H9 (cell line): ENCODE measurements at regions not wholly inside any gene's neighbourhood (a gene's known extent, or its start where the extent isn't known, plus 50 kb on each side); places are given as distances from the start of the nearest gene placed in this dataset.
A peak's percentile ranks its signal among the peaks of the same experiment; 100 is the strongest.

Experiments used
- DNase-seq: peaks from one replicate; pipeline ENCODE4 v3.0.0-alpha.2; 2017
- H2AFZ ChIP-seq: one replicate; pipeline ENCODE4 v1.6.1; 2013; ENCODE audit warnings: mild to moderate bottlenecking, low read length, control low read depth, moderate library complexity
- H2AK5ac ChIP-seq: 2 replicates; pipeline ENCODE4 v1.6.1; 2013; ENCODE audit warnings: low read length, control low read depth, mixed read lengths; ENCODE audit not compliant: insufficient read length
- H2BK120ac ChIP-seq: one replicate; pipeline ENCODE4 v1.6.1; 2013; ENCODE audit warnings: low read depth, mild to moderate bottlenecking, low read length, control low read depth, inconsistent platforms; ENCODE audit not compliant: poor library complexity, severe bottlenecking
- H2BK12ac ChIP-seq: 2 replicates; pipeline ENCODE4 v1.6.1; 2013; ENCODE audit warnings: low read length, control low read depth, mixed read lengths, low read depth; ENCODE audit not compliant: insufficient read length
- H2BK15ac ChIP-seq: 2 replicates; pipeline ENCODE4 v1.6.1; 2013; ENCODE audit warnings: low read depth, low read length, control low read depth
- H2BK20ac ChIP-seq: one replicate; pipeline ENCODE4 v1.6.1; 2013; ENCODE audit warnings: low read depth, mild to moderate bottlenecking, low read length, control low read depth, inconsistent platforms; ENCODE audit not compliant: poor library complexity, severe bottlenecking
- H2BK5ac ChIP-seq: 2 replicates; pipeline ENCODE4 v1.6.1; 2013; ENCODE audit warnings: low read length, control low read depth, mixed read lengths; ENCODE audit not compliant: insufficient read length
- H3K14ac ChIP-seq: 2 replicates; pipeline ENCODE4 v1.6.1; 2013; ENCODE audit warnings: low read length, control low read depth; ENCODE audit not compliant: insufficient read depth
- H3K18ac ChIP-seq: 2 replicates; pipeline ENCODE4 v1.6.1; 2013; ENCODE audit warnings: low read depth, mild to moderate bottlenecking, mixed read lengths, low read length, control low read depth; ENCODE audit not compliant: insufficient read length
- H3K23ac ChIP-seq: 2 replicates; pipeline ENCODE4 v1.6.1; 2013; ENCODE audit warnings: low read length, control low read depth, mixed read lengths, low read depth; ENCODE audit not compliant: insufficient read length
- H3K23me2 ChIP-seq: 2 replicates; pipeline ENCODE4 v1.6.1; 2013; ENCODE audit warnings: low read depth, mild to moderate bottlenecking, mixed read lengths, low read length, control low read depth; ENCODE audit not compliant: insufficient read length, poor library complexity, severe bottlenecking
- H3K27ac ChIP-seq: 2 replicates; pipeline ENCODE4 v1.5.1; 2013; ENCODE audit warnings: low read length, control low read depth, mixed read lengths, low read depth; ENCODE audit not compliant: insufficient read length
- H3K27me3 ChIP-seq: 2 replicates; pipeline ENCODE4 v1.6.1; 2013; ENCODE audit warnings: low read length, control low read depth, inconsistent platforms; ENCODE audit not compliant: insufficient read depth
- H3K4ac ChIP-seq: 2 replicates; pipeline ENCODE4 v1.6.1; 2013; ENCODE audit warnings: low read depth, mild to moderate bottlenecking, control low read depth, inconsistent platforms, low read length, moderate library complexity
- H3K4me1 ChIP-seq: 2 replicates; pipeline ENCODE4 v1.6.1; 2013; ENCODE audit warnings: low read length, control low read depth, inconsistent platforms; ENCODE audit not compliant: insufficient read depth
- H3K4me2 ChIP-seq: 2 replicates; pipeline ENCODE4 v1.6.1; 2013; ENCODE audit warnings: low read length, control low read depth, mixed read lengths; ENCODE audit not compliant: insufficient read length, insufficient read depth
- H3K56ac ChIP-seq: 2 replicates; pipeline ENCODE4 v1.6.1; 2013; ENCODE audit warnings: low read depth, mild to moderate bottlenecking, mixed read lengths, low read length, control low read depth; ENCODE audit not compliant: insufficient read length
- H3K79me1 ChIP-seq: 2 replicates; pipeline ENCODE4 v1.6.1; 2013; ENCODE audit warnings: low read depth, mild to moderate bottlenecking, moderate library complexity, low read length, control low read depth, inconsistent platforms; ENCODE audit not compliant: insufficient read depth, poor library complexity, severe bottlenecking
- H3K79me2 ChIP-seq: 2 replicates; pipeline ENCODE4 v1.6.1; 2013; ENCODE audit warnings: low read length, control low read depth, inconsistent platforms; ENCODE audit not compliant: insufficient read depth
- H3K9ac ChIP-seq: 2 replicates; pipeline ENCODE4 v1.6.1; 2013; ENCODE audit warnings: low read length, control low read depth, mixed read lengths; ENCODE audit not compliant: insufficient read length; ENCODE audit errors: extremely low read depth
- H3K9me3 ChIP-seq: one replicate; pipeline ENCODE4 v1.6.1; 2013; ENCODE audit warnings: low read depth, low read length, inconsistent platforms; ENCODE audit not compliant: control insufficient read depth
- H3T11ph ChIP-seq: one replicate; pipeline ENCODE4 v1.6.1; 2013; ENCODE audit warnings: mild to moderate bottlenecking, low read length, control low read depth, inconsistent platforms
- H4K20me1 ChIP-seq: one replicate; pipeline ENCODE4 v1.6.1; 2013; ENCODE audit not compliant: control insufficient read depth, insufficient read length, insufficient read depth
- H4K5ac ChIP-seq: 2 replicates; pipeline ENCODE4 v1.6.1; 2013; ENCODE audit warnings: low read depth, mild to moderate bottlenecking, mixed read lengths, low read length, control low read depth; ENCODE audit not compliant: insufficient read length
- H4K8ac ChIP-seq: replicated peaks from 2 replicates; pipeline ENCODE4 v1.6.1; 2013; ENCODE audit warnings: low read length, control low read depth, mixed read lengths, low read depth; ENCODE audit not compliant: insufficient read length
- H4K91ac ChIP-seq: 2 replicates; pipeline ENCODE4 v1.6.1; 2013; ENCODE audit warnings: low read depth, mild to moderate bottlenecking, moderate library complexity, mixed read lengths, low read length, control low read depth; ENCODE audit not compliant: insufficient read length
- H3K27ac Mint-ChIP-seq, 3 experiments: 2 replicates in 2 of 3; 3 replicates in 1 of 3; pipeline ENCODE4 v1.8.0; 2020 to 2021; ENCODE audit warnings: mixed read lengths in 3 of 3, mild to moderate bottlenecking in 1 of 3, moderate library complexity in 1 of 3
- H3K27me3 Mint-ChIP-seq: 2 replicates; pipeline ENCODE4 v1.8.0; 2021; ENCODE audit warnings: low read depth, mild to moderate bottlenecking, moderate library complexity, mixed read lengths
- H3K36me3 Mint-ChIP-seq, 3 experiments: 2 replicates in 2 of 3; 3 replicates in 1 of 3; pipeline ENCODE4 v1.8.0; 2020 to 2021; ENCODE audit warnings: low read depth in 3 of 3, mixed read lengths in 3 of 3; ENCODE audit not compliant: insufficient read depth in 1 of 3
- H3K4me1 Mint-ChIP-seq, 2 experiments: 2 replicates each; pipeline ENCODE4 v1.8.0; 2020; ENCODE audit warnings: mixed read lengths in 2 of 2
- H3K4me3 Mint-ChIP-seq, 2 experiments: 2 replicates in 1 of 2; 3 replicates in 1 of 2; pipeline ENCODE4 v1.8.0; 2020 to 2021; ENCODE audit warnings: mild to moderate bottlenecking in 2 of 2, mixed read lengths in 2 of 2, moderate library complexity in 1 of 2
- H3K9me3 Mint-ChIP-seq, 2 experiments: 2 replicates in 1 of 2; 3 replicates in 1 of 2; pipeline ENCODE4 v1.8.0; 2020; ENCODE audit warnings: mild to moderate bottlenecking in 2 of 2, mixed read lengths in 2 of 2, moderate library complexity in 1 of 2
- CTCF ChIP-seq: fragments of 200-600 bp; sonication (generic); conservative IDR thresholded peaks from 3 replicates; pipeline ENCODE4 v1.8.0; 2021; ENCODE audit warnings: antibody characterized with exemption, mild to moderate bottlenecking
- WGBS: extraction: QIAGEN DNeasy Blood & Tissue Kit; methylation state at CpG from one replicate; pipeline ENCODE4 v1.1.7; 2013; ENCODE audit warnings: missing lambda C conversion rate, low lambda C conversion rate, mixed read lengths; ENCODE audit not compliant: insufficient read length; ENCODE audit errors: extremely low coverage; 5-methylcytosine and 5-hydroxymethylcytosine counted together

DNA sequence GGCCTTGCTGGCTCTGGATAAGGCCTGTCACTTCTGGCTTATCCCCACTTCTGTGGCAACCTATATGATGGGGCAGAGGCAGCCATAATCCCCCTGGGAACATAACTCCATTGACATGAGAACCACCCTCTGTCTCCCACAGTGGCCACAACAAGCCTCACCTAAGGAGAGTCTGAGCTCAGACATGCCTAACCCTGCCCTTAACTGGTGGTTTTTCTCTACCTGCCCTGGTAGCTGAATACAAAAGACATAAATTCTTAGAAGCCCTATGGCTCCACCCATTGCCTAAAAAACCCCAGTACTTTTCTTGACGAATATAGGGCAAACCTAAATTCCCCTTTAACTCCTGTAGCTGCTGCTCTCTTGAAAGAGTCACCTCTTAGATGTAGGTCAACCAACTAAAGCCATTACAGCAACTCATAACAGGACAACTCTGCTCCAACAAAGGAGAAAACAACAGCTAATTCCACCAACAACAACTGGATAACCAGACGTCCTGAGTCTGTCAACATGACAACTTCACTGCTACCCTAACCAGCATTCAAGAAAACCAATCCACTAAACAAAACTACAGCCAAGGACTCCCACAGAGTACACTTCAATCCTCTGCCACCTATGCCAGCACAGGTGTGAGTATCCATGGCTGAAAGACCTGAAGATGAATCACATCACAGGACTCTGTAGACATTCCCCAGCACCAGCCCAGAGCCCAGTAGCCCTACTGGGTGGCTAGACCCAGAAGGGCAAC, 427.7 kb downstream of the PRELID2 start:
- WGBS, result no CpG with 5 or more reads among the region's 2 CpGs
- no peak for DNase-seq

More for the DNA sequence above, 427.7 kb downstream of the PRELID2 start:
- no peak overlapping the region for H2AFZ ChIP-seq
- TF ChIP-seq CTCF, result no peak
- no peaks in the 10 kb centered on the region for H3K23me2 ChIP-seq
- no peak overlapping the region for H2BK20ac ChIP-seq
- H3K79me2 ChIP-seq, result no peaks in the 10 kb centered on the region
- no peak overlapping the region for H3K56ac ChIP-seq
- H3K9me3 Mint-ChIP-seq, result peaks cover 30 to 46% of the 10 kb centered on the region in 2 experiments
- H3K23ac ChIP-seq, result no peak overlapping the region
- no peak overlapping the region for H4K8ac ChIP-seq
- peaks cover 15 to 19% of the 10 kb centered on the region in 2 experiments for H3K4me1 Mint-ChIP-seq
- no peak overlapping the region for H3K4me3 Mint-ChIP-seq
- H3K18ac ChIP-seq, result no peak overlapping the region
- no peak overlapping the region for H2AK5ac ChIP-seq
- H3K9ac ChIP-seq, result no peak overlapping the region
- no peak overlapping the region for H3K4ac ChIP-seq
- H3K36me3 Mint-ChIP-seq, result peaks cover 11 to 43% (median 28%) of the 10 kb centered on the region in 3 experiments
- no peaks in the 10 kb centered on the region for H3K4me1 ChIP-seq
- no peak overlapping the region for H4K91ac ChIP-seq
- H4K5ac ChIP-seq, result no peak overlapping the region
- H3K79me1 ChIP-seq, result no peaks in the 10 kb centered on the region
- H2BK120ac ChIP-seq, result no peak overlapping the region
- no peaks in the 10 kb centered on the region for H3K27me3 ChIP-seq
- no peak overlapping the region for H3K27ac ChIP-seq
- no peaks in the 10 kb centered on the region for H3K9me3 ChIP-seq
- H3K14ac ChIP-seq, result no peak overlapping the region
- no peak overlapping the region for H2BK15ac ChIP-seq
- no peak overlapping the region for H2BK5ac ChIP-seq
- H3K4me2 ChIP-seq, result no peak overlapping the region
- H3K27me3 Mint-ChIP-seq, result no peaks in the 10 kb centered on the region
- H2BK12ac ChIP-seq, result no peak overlapping the region
- no peak overlapping the region for H3T11ph ChIP-seq
- peak overlapping the region in 2 of 3 experiments; percentile 4 to 36; a peak in 1 of 7 replicates for H3K27ac Mint-ChIP-seq
- no peaks in the 10 kb centered on the region for H4K20me1 ChIP-seq
